Sigmoid colon (tissue), 6 donors: ENCODE measurements at regions not wholly inside any gene's neighbourhood (a gene's known extent, or its start where the extent isn't known, plus 50 kb on each side); places are given as distances from the start of the nearest gene placed in this dataset.
"Not testable (repeated sequence)": the region's sequence is repeated elsewhere in the genome, so short reads cannot be mapped to it uniquely, and the experiment has no call there.

ENCODE experiments used
- DNase-seq: peaks from one replicate; pipeline ENCODE4 v3.0.0-alpha.2; 2019
- H3K27ac ChIP-seq, 4 donors: fragments of 200-600 bp; sonication (generic); one replicate each; pipeline ENCODE4 v1.5.1; 2016 to 2019; ENCODE audit warnings: mild to moderate bottlenecking in 1 of 4
- H3K27me3 ChIP-seq, 3 donors: fragments of 200-600 bp; sonication (generic); one replicate each; pipeline ENCODE4 v1.5.1; 2019; ENCODE audit warnings: mild to moderate bottlenecking in 1 of 3
- H3K36me3 ChIP-seq, 4 donors: fragments of 200-600 bp; sonication (generic); one replicate each; pipeline ENCODE4 v1.5.1; 2016 to 2019
- H3K4me1 ChIP-seq, 4 donors: fragments of 200-600 bp; sonication (generic); one replicate each; pipeline ENCODE4 v1.5.1; 2017 to 2019
- H3K4me3 ChIP-seq, 4 donors: fragments of 200-600 bp; sonication (generic); one replicate each; pipeline ENCODE4 v1.5.1; 2017 to 2019; ENCODE audit warnings: mild to moderate bottlenecking in 2 of 4, moderate library complexity in 1 of 4
- H3K9me3 ChIP-seq, 4 donors: fragments of 200-600 bp in 3 of 4; sonication (generic) in 3 of 4; one replicate each; pipeline versions ENCODE4 v1.5.1 to v1.6.1; 2013 to 2019
- EP300 ChIP-seq, 4 donors: sonication (generic); formaldehyde crosslinking; IDR thresholded peaks; one replicate each; pipeline ENCODE4 v1.6.1; 2017; ENCODE audit warnings: antibody characterized with exemption in 4 of 4
- POLR2A ChIP-seq, 2 donors: fragments of 450-650 bp; IDR thresholded peaks; one replicate each; pipeline ENCODE4 v1.6.1; 2016; ENCODE audit warnings: antibody characterized with exemption in 2 of 2, mild to moderate bottlenecking in 2 of 2, moderate library complexity in 2 of 2
- POLR2AphosphoS5 ChIP-seq, 4 donors: sonication (generic); formaldehyde crosslinking; IDR thresholded peaks; one replicate each; pipeline ENCODE4 v1.6.1; 2017; ENCODE audit warnings: antibody characterized with exemption in 4 of 4
- WGBS, 2 donors: extraction: QIAGEN DNeasy Blood & Tissue Kit; methylation state at CpG; one replicate each; pipeline ENCODE4 v1.1.7; 2013; 5-methylcytosine and 5-hydroxymethylcytosine counted together
- intact Hi-C: fragments of 100-400 bp; cut with DNase I; formaldehyde crosslinking; loops from one replicate; pipeline ENCODE4 v1.15.1; 2023
- TF ChIP-seq, protein P1 (sequence below), 4 experiments: fragments of 450-650 bp in 3 of 4; fragments of 200-600 bp in 1 of 4; IDR thresholded peaks; one replicate each; pipeline ENCODE4 v1.5.1; 2016 to 2019; ENCODE audit warnings: antibody characterized with exemption in 4 of 4, mild to moderate bottlenecking in 3 of 4, moderate library complexity in 2 of 4
- donor health status: healthy with polysubstance abuse.
- donor health status: healthy.

GRCh38 chr2:42999856-43000241, 207.5 kb upstream of the HAAO start:
- no peaks in the 10 kb centered on the region for H3K9me3 ChIP-seq
- no peak for DNase-seq
- H3K4me1 ChIP-seq, result no peaks in the 10 kb centered on the region
- WGBS, 2 donors, result 18 to 71% methylated on average over 7 of the region's 7 CpGs
- H3K36me3 ChIP-seq, result no peaks in the 10 kb centered on the region
- H3K4me3 ChIP-seq, result no peak overlapping the region
- TF ChIP-seq, protein P1, sequence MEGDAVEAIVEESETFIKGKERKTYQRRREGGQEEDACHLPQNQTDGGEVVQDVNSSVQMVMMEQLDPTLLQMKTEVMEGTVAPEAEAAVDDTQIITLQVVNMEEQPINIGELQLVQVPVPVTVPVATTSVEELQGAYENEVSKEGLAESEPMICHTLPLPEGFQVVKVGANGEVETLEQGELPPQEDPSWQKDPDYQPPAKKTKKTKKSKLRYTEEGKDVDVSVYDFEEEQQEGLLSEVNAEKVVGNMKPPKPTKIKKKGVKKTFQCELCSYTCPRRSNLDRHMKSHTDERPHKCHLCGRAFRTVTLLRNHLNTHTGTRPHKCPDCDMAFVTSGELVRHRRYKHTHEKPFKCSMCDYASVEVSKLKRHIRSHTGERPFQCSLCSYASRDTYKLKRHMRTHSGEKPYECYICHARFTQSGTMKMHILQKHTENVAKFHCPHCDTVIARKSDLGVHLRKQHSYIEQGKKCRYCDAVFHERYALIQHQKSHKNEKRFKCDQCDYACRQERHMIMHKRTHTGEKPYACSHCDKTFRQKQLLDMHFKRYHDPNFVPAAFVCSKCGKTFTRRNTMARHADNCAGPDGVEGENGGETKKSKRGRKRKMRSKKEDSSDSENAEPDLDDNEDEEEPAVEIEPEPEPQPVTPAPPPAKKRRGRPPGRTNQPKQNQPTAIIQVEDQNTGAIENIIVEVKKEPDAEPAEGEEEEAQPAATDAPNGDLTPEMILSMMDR (IDR thresholded peaks at IDR 0.05), result no peak
- no peak for TF ChIP-seq POLR2AphosphoS5 (IDR thresholded peaks at IDR 0.05)
- no peak for TF ChIP-seq EP300 (IDR thresholded peaks at IDR 0.05)
- TF ChIP-seq POLR2A (IDR thresholded peaks at IDR 0.05), result no peak
- intact Hi-C loops, result no loop called here
- no peaks in the 10 kb centered on the region for H3K27me3 ChIP-seq
- peak overlapping the region in 1 of 4 donors; percentile 9 for H3K27ac ChIP-seq

- WGBS, 2 donors, result 35 to 62% methylated on average over 5 of the region's 5 CpGs
- H3K27ac ChIP-seq, result peak overlapping the region in 1 of 4 donors; percentile 9
- no peak for DNase-seq
- H3K4me1 ChIP-seq, result no peaks in the 10 kb centered on the region
- intact Hi-C loops, result no loop called here
- H3K9me3 ChIP-seq, result no peaks in the 10 kb centered on the region
- H3K36me3 ChIP-seq, result no peaks in the 10 kb centered on the region
- H3K4me3 ChIP-seq, result no peak overlapping the region
- TF ChIP-seq EP300 (IDR thresholded peaks at IDR 0.05) (no peak), POLR2A (IDR thresholded peaks at IDR 0.05) (no peak), POLR2AphosphoS5 (IDR thresholded peaks at IDR 0.05) (no peak)
- TF ChIP-seq, protein P1 (IDR thresholded peaks at IDR 0.05), result no peak
- H3K27me3 ChIP-seq, result no peaks in the 10 kb centered on the region
These were observed 207.0 kb upstream of the HAAO start for GRCh38 chr2:42999391-42999841.

DNA sequence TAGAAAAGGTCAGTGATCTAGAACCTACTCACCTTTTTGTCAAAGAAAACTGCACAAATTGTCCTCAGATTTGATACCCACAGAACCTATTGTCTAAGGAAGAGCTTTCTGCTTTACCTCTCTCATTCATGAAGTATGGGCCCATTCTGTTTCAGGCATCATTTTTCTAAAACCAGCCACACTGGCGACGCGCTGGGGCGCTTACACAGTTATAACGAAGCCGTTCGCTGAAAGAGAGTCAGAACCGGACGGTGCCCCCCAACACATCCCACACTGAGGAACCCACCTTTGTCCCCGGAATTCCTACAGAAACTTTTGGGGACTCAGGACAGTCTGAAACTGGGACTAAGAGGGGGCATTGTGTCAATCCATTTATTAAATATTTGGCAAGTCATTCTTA, 206.3 kb upstream of the HAAO start:
- TF ChIP-seq EP300 (IDR thresholded peaks at IDR 0.05) (no peak), POLR2A (IDR thresholded peaks at IDR 0.05) (no peak), POLR2AphosphoS5 (IDR thresholded peaks at IDR 0.05) (no peak)
- TF ChIP-seq, protein P1 (IDR thresholded peaks at IDR 0.05), result no peak
- DNase-seq, result no peak

GRCh38 chr2:42996528-42996927, 204.1 kb upstream of the HAAO start:
- TF ChIP-seq, protein P1 (IDR thresholded peaks at IDR 0.05), result no peak
- no peak for TF ChIP-seq POLR2A (IDR thresholded peaks at IDR 0.05)
- no peak for TF ChIP-seq EP300 (IDR thresholded peaks at IDR 0.05)
- 94 to 96% methylated on average over 4 of the region's 4 CpGs for WGBS, 2 donors
- intact Hi-C loops, result no loop called here
- Histone ChIP-seq H3K4me1 (no peaks in the 10 kb centered on the region), H3K4me3 (no peak overlapping the region), H3K36me3 (no peaks in the 10 kb centered on the region), H3K27me3 (no peaks in the 10 kb centered on the region), H3K9me3 (no peaks in the 10 kb centered on the region), H3K27ac (no peak overlapping the region)
- DNase-seq, result no peak

More for the DNA sequence above, 206.3 kb upstream of the HAAO start:
- Histone ChIP-seq H3K4me1 (no peaks in the 10 kb centered on the region), H3K36me3 (no peaks in the 10 kb centered on the region), H3K9me3 (no peaks in the 10 kb centered on the region), H3K4me3 (no peak overlapping the region), H3K27me3 (no peaks in the 10 kb centered on the region), H3K27ac (no peak overlapping the region)
- WGBS, 2 donors, result 95 to 97% methylated on average over 10 of the region's 10 CpGs
- intact Hi-C loops, result no loop called here

DNA sequence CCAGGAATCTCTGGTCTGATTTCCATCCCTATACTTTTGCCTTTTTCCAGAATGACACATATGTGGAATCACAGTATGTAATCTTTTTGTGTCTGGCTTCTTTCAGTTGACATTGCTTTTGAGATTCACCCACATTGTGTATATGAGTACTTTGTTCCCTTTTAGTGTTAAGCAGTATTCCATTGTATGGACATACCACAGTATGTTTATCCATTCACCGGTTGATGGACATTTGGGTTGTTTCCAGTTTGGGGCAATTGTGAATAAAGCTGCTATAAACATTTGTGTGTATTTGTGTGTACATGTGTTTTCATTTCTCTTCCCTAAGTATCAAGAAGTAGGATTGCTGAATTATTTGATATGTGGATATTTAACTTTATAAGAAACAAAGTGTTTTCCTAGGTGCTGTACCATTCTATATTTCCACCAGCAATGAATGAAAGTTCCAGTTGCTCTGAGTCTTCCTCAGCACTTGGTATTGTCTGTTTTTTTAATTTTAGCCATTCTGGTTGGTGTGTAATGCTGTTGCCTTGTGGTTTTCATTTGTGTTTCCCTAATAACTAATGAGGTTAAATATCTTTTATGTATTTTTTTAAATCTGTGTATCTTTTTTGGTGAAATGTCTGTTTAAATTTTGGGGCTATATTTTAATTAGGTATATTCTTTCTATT, 203.5 kb upstream of the HAAO start:
- DNase-seq, result no peak
- intact Hi-C loops, result no loop called here
- H3K36me3 ChIP-seq, result no peaks in the 10 kb centered on the region
- H3K27me3 ChIP-seq, result no peaks in the 10 kb centered on the region
- 97 to 100% methylated on average over 1 of the region's 1 CpG for WGBS, 2 donors
- TF ChIP-seq EP300 (IDR thresholded peaks at IDR 0.05) (no peak), POLR2A (IDR thresholded peaks at IDR 0.05) (no peak), POLR2AphosphoS5 (IDR thresholded peaks at IDR 0.05) (no peak)
- TF ChIP-seq, protein P1 (IDR thresholded peaks at IDR 0.05), result no peak
- H3K27ac ChIP-seq, result no peak overlapping the region
- H3K9me3 ChIP-seq, result no peaks in the 10 kb centered on the region
- no peaks in the 10 kb centered on the region for H3K4me1 ChIP-seq
- no peak overlapping the region for H3K4me3 ChIP-seq

GRCh38 chr2:42989283-42990081, 197.1 kb upstream of the HAAO start:
- H3K36me3 ChIP-seq, H3K4me1 ChIP-seq, H3K9me3 ChIP-seq, intact Hi-C loops, DNase-seq, H3K4me3 ChIP-seq, H3K27ac ChIP-seq, H3K27me3 ChIP-seq: not testable (repeated sequence)
- 84 to 88% methylated on average over 31 to 34 of the region's 37 CpGs for WGBS, 2 donors

GRCh38 chr2:42988055-42988454, 195.7 kb upstream of the HAAO start:
- H3K4me1 ChIP-seq, H3K27ac ChIP-seq, H3K36me3 ChIP-seq, intact Hi-C loops, H3K4me3 ChIP-seq, DNase-seq, H3K9me3 ChIP-seq, H3K27me3 ChIP-seq: not testable (repeated sequence)
- WGBS, 2 donors, result 24 to 66% methylated on average over 4 of the region's 4 CpGs
